GM10266 (cell line): ENCODE measurements at regions not wholly inside any gene's neighbourhood (a gene's known extent, or its start where the extent isn't known, plus 50 kb on each side); places are given as distances from the start of the nearest gene placed in this dataset.
A peak's percentile ranks its signal among the peaks of the same experiment; 100 is the strongest.

Source experiments
- DNase-seq: peaks from one replicate; pipeline ENCODE4 v3.0.0; 2012; ENCODE audit errors: extremely low spot score
- TF ChIP-seq, protein P1 (sequence below): IDR thresholded peaks from 2 replicates; pipeline ENCODE4 v1.5.1; 2012; ENCODE audit warnings: mild to moderate bottlenecking, low read depth; ENCODE audit not compliant: control insufficient read depth, insufficient read depth; ENCODE audit errors: missing control alignments

DNA sequence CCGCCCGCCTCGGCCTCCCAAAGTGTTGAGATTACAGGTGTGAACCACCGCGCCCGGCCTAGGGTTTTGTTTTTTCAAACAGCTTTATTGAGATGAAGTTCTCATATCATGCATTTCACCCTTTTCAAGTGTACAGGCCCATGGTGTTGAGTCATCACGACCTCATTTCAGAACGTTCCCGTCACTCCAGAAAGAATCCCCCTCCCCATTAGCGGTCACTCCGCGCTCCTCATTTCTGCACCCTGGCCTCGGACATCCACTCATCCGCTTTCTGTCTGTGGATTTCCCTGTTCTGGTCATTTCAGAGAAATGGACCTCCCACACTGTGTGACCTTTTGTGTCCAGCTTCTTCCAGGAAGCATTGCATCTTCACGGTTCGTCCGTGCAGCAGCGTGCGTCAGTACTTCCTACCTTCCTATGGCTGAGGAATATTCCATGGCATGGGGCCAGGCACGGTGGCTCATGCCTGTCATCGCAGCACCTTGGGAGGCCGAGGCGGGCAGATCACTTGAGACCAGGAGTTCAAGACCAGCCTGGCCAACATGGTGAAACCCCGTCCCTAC, 135.2 kb upstream of the GSE1 start:
- no peak for DNase-seq
- TF ChIP-seq, protein P1, sequence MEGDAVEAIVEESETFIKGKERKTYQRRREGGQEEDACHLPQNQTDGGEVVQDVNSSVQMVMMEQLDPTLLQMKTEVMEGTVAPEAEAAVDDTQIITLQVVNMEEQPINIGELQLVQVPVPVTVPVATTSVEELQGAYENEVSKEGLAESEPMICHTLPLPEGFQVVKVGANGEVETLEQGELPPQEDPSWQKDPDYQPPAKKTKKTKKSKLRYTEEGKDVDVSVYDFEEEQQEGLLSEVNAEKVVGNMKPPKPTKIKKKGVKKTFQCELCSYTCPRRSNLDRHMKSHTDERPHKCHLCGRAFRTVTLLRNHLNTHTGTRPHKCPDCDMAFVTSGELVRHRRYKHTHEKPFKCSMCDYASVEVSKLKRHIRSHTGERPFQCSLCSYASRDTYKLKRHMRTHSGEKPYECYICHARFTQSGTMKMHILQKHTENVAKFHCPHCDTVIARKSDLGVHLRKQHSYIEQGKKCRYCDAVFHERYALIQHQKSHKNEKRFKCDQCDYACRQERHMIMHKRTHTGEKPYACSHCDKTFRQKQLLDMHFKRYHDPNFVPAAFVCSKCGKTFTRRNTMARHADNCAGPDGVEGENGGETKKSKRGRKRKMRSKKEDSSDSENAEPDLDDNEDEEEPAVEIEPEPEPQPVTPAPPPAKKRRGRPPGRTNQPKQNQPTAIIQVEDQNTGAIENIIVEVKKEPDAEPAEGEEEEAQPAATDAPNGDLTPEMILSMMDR = no peak

DNA sequence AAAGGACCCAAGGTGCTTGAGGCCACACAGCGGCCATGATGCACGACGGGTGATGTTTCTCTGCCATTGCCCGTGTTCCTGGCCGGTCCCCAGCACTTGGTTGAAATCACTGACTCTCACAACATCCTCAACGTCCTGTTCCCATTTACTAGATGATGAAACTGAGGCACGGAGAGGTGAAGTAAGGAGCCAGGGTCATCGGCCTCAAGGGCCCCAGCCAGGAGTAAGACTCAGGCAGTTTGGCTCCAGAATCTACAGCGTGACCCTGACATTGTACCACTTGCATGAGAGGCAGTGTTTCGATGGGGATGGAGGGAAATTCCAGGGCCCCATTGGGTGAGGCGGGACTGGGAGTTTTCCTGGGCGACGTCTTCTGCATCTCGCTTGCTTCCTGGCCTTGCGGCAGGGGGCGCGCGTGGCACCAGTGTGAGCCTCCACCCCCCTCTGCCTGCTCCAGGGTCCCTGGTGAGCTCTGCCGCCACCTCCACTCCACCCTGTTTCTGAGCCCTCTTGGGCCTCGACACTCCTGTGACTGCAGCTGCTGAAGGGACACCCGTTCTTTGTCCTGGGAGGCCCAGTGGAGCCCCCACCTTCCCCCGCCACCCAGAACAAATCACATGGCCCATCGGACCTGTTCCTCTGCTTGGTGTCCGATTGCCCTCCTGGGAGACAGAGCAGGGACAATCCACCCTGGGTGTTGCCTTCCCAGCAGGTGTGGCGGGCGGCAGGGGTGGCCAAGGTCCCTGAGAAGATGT, 133.0 kb upstream of the GSE1 start:
- peak; percentile 87 for DNase-seq
- TF ChIP-seq, protein P1 = peak; percentile 69

DNA sequence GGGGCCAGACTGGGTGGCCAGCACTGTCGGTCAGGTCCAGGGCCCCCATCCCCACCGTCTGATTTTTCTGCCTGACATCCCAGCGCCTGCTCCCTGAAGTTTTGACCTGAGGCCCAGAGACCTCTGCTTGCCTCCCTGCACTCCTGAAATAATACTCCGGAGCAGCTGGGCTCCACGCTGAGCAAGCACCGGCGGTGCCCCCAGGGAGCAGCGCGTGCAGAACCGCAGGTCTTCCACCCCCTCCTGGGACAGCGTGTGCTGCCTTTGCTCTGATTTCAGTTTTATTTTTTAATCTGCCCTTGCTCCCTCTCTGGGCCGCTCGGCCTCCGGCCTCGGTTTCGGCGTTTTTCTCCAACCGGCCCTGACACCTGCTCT, 132.4 kb upstream of the GSE1 start:
- TF ChIP-seq, protein P1 = no peak
- DNase-seq = no peak

DNA sequence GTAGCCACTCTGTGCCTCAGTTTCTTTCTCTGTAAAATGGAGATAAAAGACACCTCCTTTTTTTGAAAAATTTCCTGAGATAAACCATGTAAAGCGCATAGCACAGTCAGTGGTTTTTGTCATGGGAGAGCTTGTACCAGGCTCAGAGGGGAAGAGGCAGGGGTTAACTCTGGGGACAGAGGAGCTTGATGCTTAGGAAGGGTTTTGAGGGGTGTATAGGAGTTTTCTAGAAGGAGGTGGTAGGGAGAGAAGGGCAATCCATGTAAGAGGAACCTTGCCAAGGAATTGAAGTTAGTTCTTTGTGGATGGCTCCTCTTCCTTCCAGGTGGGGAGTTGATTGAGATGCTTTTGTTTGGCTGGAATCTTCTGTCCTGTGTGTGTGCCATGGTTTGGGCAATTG, 131.9 kb upstream of the GSE1 start:
- TF ChIP-seq, protein P1 = no peak
- no peak for DNase-seq

DNA sequence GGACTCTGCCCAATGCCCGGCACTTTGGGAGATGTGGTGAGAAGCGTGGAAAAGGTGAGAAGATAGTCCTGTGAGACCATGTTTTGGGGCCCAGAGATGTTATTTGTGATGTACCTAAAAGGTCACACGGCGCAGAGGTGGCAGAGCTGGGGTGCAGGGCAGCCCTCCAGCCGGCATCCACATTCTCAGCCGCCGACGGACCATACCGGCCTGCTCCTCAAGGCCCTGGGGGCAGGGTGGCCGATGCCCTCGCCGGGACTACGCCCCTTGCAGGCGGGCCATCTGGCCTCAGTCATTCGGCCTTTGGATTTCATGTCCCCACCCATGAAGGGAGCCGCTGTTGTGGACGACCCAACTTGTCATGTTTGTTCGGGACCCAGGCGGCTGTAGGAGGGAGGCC, 131.4 kb upstream of the GSE1 start:
- TF ChIP-seq, protein P1 = no peak
- no peak for DNase-seq

DNA sequence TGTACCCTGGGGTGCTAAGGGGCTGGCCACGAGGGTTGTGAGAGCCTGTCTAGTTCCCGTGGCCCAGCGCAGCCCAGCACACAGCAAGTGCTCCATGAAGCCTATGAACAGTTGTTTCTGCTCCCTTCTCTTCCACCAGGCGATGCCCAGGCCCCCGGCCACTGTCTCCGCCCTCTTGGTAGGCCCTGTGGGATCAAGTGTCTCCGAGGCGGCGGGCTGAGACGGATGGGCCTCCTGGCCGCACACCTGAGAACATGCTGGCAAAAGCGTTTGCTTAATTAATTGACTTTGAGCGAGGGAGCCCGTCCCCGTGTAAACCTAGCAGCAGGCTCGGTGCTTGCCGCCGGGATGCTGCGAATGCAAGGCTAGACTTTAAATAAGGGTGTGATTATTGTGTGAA, 129.7 kb upstream of the GSE1 start:
- no peak for DNase-seq
- TF ChIP-seq, protein P1 = no peak
